Muscle of arm (tissue), 1 donor: ENCODE measurements at regions not wholly inside any gene's neighbourhood (a gene's known extent, or its start where the extent isn't known, plus 50 kb on each side); places are given as distances from the start of the nearest gene placed in this dataset.

ENCODE experiments used
- DNase-seq: peaks from one replicate; pipeline ENCODE4 v3.0.0-alpha.2; 2013

GRCh38 chr5:4114452-4114851 lies 518.8 kb downstream of the IRX1 start:
- no peak for DNase-seq

GRCh38 chr5:4116834-4117233 lies 521.2 kb downstream of the IRX1 start:
- DNase-seq: no peak

GRCh38 chr5:4124221-4124970 lies 528.8 kb downstream of the IRX1 start:
- DNase-seq: no peak

GRCh38 chr5:4128994-4129393 lies 533.4 kb downstream of the IRX1 start:
- no peak for DNase-seq

GRCh38 chr5:4129523-4129922 lies 533.9 kb downstream of the IRX1 start:
- no peak for DNase-seq

GRCh38 chr5:4130819-4131218 lies 535.2 kb downstream of the IRX1 start:
- no peak for DNase-seq

GRCh38 chr5:4137781-4138180 lies 542.1 kb downstream of the IRX1 start:
- DNase-seq: no peak

- DNase-seq: no peak
These were observed 547.2 kb downstream of the IRX1 start for GRCh38 chr5:4142842-4143241.

GRCh38 chr5:4144411-4145007 lies 548.9 kb downstream of the IRX1 start:
- no peak for DNase-seq

GRCh38 chr5:4145511-4145910 lies 549.9 kb downstream of the IRX1 start:
- no peak for DNase-seq

- no peak for DNase-seq
These were observed 552.4 kb downstream of the IRX1 start for GRCh38 chr5:4148009-4148408.

- DNase-seq: no peak
These were observed 554.4 kb downstream of the IRX1 start for GRCh38 chr5:4150067-4150466.

- DNase-seq: no peak
These were observed 560.5 kb downstream of the IRX1 start for GRCh38 chr5:4156153-4156552.

GRCh38 chr5:4156889-4157288 lies 561.3 kb downstream of the IRX1 start:
- no peak for DNase-seq

GRCh38 chr5:4158750-4159447 lies 563.3 kb downstream of the IRX1 start:
- no peak for DNase-seq

GRCh38 chr5:4159681-4160080 lies 564.0 kb downstream of the IRX1 start:
- no peak for DNase-seq

GRCh38 chr5:4164167-4164566 lies 568.5 kb downstream of the IRX1 start:
- DNase-seq: no peak

GRCh38 chr5:4180703-4181102 lies 585.1 kb downstream of the IRX1 start:
- no peak for DNase-seq

GRCh38 chr5:4182144-4182543 lies 586.5 kb downstream of the IRX1 start:
- no peak for DNase-seq

GRCh38 chr5:4185127-4185526 lies 589.5 kb downstream of the IRX1 start:
- no peak for DNase-seq

- DNase-seq: no peak
These were observed 593.1 kb downstream of the IRX1 start for GRCh38 chr5:4188704-4189103.

- no peak for DNase-seq
These were observed 593.7 kb downstream of the IRX1 start for GRCh38 chr5:4189317-4189716.

- no peak for DNase-seq
These were observed 595.4 kb downstream of the IRX1 start for GRCh38 chr5:4191041-4191440.
